GM06990 (cell line): ENCODE measurements at regions not wholly inside any gene's neighbourhood (a gene's known extent, or its start where the extent isn't known, plus 50 kb on each side); places are given as distances from the start of the nearest gene placed in this dataset.

Experiments used
- DNase-seq: peaks from one replicate; pipeline ENCODE4 v3.0.0-alpha.2; 2011; ENCODE audit not compliant: insufficient read length; ENCODE audit errors: extremely low read depth
- H3K27me3 ChIP-seq: replicated peaks from 2 replicates; pipeline ENCODE4 v1.6.0; 2011; ENCODE audit warnings: low read length; ENCODE audit not compliant: control insufficient read depth, insufficient read depth
- H3K36me3 ChIP-seq: 2 replicates; pipeline ENCODE4 v1.5.1; 2011; ENCODE audit warnings: low read length; ENCODE audit not compliant: control insufficient read depth, insufficient read depth
- H3K4me3 ChIP-seq: replicated peaks from 2 replicates; pipeline ENCODE4 v1.5.1; 2011; ENCODE audit warnings: low read depth, mild to moderate bottlenecking, control low read depth, low read length
- CTCF ChIP-seq: IDR thresholded peaks from 2 replicates; pipeline ENCODE4 v1.5.1; 2011; ENCODE audit warnings: low read length, control low read depth, mild to moderate bottlenecking, inconsistent platforms; ENCODE audit not compliant: insufficient read depth, poor library complexity, severe bottlenecking

DNA sequence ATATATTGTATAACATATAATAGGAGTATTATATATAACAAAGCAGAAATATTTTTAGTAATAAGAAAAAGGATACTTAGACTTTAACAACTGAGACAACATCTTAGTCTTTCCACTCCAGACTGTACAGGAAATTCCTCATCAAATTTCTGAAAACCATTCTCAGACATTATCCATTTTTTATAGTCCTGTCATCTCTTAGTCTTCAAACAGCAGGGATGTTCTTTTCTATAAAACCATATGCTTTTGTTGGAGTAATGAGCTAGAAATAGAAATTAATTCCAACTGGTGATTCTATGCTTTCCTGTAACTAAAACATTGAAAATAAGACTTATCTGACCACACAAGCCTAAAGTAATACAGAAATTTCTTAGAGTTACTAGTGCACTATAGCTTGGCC, 82.2 kb upstream of the CSNK1A1L start:
- Histone ChIP-seq H3K36me3 (no peaks in the 10 kb centered on the region), H3K4me3 (no peak overlapping the region), H3K27me3 (no peaks in the 10 kb centered on the region)
- no peak for DNase-seq
- no peak for TF ChIP-seq CTCF

DNA sequence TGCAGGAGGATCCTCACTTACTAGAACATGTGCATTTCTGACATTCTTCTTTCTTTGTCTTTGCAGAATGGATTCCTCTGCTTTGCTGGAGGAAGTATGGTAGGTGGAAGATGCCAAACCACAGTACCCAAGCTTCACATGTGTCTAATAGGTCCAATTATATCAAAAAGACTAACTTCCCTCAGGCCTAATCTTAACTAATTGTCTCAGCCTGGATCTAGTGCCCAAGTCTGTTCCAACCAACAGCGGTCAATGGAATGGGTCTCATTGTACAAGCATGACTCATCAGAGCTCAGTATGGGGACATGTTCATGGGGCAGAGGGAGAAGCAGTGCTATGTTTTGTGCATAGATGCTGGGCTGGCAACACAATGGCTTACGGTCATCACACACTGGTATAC, 81.6 kb upstream of the CSNK1A1L start:
- Histone ChIP-seq H3K36me3 (no peaks in the 10 kb centered on the region), H3K4me3 (no peak overlapping the region), H3K27me3 (no peaks in the 10 kb centered on the region)
- DNase-seq, result no peak
- no peak for TF ChIP-seq CTCF

DNA sequence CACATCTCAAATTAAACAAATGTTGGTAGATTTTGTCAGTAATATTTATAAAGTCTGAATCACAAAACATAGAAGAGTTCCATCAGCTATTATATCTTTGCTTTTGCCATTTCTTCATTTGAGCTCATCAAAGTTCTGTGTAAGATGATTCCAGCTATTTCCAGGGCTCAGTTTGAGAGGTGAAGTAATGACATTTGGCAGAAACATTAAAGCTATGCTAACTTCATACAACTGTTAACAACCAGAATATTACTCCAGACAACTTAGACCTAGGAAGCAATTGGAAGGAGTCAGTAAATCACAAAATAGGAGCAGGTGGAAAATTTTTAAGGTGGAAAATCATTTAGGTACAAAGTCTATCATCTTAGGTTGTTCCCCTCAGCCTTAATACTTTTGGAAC, 76.2 kb upstream of the CSNK1A1L start:
- DNase-seq, result no peak
- no peak for TF ChIP-seq CTCF
- no peaks in the 10 kb centered on the region for H3K27me3 ChIP-seq
- H3K4me3 ChIP-seq, result no peak overlapping the region
- H3K36me3 ChIP-seq, result no peaks in the 10 kb centered on the region

DNA sequence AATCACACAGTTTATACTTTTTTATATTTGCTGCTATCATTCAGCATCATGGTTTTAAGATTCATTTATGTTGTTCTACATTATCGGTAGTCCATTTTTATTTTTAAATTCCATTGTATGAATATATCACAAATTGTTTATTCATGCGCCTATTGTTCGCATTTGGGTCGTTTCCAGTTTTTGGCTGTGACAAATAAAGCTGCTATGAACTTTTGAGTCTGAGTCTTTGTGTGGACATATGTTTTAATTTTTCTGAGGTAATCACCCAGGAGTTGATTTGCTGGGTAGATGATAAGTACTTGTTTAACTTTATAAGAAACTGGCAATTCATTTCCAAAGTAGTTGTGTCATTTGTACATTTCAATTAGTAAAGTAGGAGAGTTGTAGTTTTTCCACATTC, 74.2 kb upstream of the CSNK1A1L start:
- H3K4me3 ChIP-seq, result no peak overlapping the region
- no peak for TF ChIP-seq CTCF
- no peaks in the 10 kb centered on the region for H3K36me3 ChIP-seq
- H3K27me3 ChIP-seq, result no peaks in the 10 kb centered on the region
- no peak for DNase-seq

DNA sequence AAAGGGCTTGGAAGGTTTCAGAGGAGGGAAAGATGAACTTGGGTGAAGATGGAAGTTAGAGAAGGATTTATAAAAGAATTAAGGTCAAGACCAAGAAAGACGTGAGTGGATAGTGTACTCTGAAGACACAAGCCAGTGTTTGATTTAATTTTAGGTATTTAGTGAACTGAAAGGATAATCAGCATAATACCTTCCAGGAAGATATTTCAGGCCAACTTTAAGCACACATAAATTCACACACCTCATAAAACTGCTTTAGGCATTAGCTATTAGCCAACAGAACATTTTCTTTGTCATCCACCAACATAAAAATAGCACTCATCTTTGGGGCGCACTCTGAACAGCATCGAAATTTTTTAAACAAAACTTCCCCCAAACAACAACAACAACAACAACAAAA, 71.7 kb upstream of the CSNK1A1L start:
- no peak for DNase-seq
- no peak for TF ChIP-seq CTCF
- H3K36me3 ChIP-seq, result no peaks in the 10 kb centered on the region
- no peak overlapping the region for H3K4me3 ChIP-seq
- no peaks in the 10 kb centered on the region for H3K27me3 ChIP-seq

DNA sequence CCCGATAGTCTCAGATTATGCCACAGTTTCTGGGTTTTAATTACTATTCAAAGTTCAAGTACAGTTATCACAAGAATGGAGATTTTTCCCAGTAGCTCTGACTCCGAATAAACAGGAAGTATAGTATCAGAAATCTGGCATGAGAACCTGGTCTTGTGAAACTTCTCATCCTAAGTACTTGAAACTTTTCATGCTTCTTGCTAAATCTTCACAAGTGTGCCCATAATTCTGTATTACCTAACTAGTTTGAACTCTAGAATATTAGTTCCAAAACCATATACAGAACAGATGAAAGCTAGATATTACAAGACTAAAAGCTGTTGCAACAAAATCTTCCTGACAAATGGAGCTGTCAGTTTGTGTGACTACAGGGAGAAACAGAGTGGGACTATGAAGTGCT, 70.5 kb upstream of the CSNK1A1L start:
- H3K36me3 ChIP-seq, result no peaks in the 10 kb centered on the region
- TF ChIP-seq CTCF, result no peak

More for the DNA sequence above, 70.5 kb upstream of the CSNK1A1L start:
- no peak for DNase-seq
- H3K27me3 ChIP-seq, result no peaks in the 10 kb centered on the region
- no peak overlapping the region for H3K4me3 ChIP-seq
